NCI-H1417 (cell line): ENCODE measurements at regions not wholly inside any gene's neighbourhood (a gene's known extent, or its start where the extent isn't known, plus 50 kb on each side); places are given as distances from the start of the nearest gene placed in this dataset.

ENCODE experiments used
- DNase-seq, 3 experiments: peaks; one replicate each; lab custom pipeline; 2025; lab: John Stamatoyannopoulos, UW

DNA sequence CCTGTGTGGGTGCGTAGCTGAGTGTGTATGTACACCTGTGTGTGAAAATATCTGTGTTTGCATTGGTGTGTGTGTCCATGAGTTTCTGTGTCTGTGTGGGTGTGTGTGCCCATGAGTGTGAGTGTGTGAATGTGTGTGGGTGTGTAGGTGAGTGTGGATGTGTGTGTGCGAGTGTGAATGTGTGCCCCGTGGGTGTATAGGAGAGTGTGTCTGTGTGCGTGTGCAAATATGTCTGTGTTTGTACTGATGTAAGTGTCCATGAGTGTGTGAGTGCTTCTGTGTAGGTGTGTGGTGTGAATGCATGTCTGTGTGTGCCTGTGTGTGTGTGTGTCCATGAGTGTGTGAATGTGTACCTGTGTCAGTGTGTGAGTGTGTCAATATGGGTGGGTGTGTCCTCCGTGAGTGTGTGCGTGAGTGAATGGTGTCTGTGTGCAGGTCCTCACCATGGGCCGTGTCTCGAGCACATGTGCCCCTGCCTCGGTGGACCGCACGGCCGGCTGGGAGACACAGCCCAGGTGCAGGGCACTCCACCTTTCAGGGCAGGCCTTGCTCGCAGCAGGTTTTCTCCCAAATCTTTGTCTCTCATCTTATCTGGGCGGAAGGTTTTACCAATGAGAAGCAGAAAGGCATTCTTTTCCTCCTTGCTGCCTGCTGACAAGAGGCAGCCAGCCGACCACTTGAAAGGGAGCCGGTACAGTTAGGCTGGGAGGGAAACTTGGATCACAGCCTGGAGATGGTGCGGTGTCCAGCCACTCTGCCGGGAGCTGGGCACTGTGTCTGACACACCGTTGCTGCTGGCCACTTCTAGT lies 107.1 kb upstream of the FAM20C start:
- no peak for DNase-seq

DNA sequence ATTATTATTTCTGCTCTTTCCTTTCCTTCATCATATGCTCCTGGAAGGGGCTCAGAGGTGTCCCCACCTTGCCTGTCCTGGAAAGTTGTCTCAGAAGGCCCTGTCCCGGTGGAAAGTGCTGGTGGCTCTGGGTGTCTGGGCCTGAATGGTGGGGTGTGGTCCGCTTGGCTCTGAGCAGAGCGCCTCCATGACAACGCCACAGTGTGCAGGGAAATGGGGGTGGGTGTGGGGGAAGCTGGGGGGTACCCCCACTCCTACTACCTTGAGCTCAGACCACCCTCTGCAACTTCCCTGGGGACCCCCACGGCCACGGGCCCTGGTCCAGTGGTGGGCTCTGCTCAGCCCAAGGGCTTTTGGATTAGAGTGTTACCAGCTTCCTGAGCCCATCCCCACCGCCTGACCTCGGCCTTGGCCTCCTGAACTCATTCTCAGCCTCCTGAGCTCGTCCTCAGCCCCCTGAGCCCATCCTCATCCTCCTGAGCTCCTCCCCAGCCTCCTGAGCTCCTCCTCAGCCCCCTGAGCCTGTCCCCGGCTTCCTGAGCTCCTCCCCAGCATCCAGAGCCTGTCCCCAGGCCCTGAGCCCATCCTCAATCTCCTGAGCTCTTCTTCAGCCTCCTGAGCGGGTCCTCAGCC lies 106.4 kb upstream of the FAM20C start:
- DNase-seq: no peak

DNA sequence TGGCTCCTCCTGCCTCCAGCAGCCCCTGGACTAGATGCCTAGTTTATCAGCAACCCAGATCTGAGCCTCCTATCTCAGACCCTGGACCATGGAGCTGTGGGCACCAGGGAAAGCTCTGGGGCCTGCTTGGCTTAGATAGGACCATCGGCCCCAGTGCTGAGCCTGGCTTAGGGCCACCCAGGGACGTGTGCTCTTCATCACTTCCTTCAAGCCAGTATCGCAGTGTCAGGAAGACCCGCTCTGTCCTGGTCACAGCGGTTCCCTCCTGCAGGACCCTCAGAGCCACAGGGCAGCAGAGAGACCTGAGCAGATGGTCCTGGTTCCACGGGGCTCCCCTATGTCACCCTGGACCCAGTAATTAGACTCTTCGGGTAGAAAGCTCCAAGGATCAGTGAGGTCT lies 105.7 kb upstream of the FAM20C start:
- DNase-seq: no peak

DNA sequence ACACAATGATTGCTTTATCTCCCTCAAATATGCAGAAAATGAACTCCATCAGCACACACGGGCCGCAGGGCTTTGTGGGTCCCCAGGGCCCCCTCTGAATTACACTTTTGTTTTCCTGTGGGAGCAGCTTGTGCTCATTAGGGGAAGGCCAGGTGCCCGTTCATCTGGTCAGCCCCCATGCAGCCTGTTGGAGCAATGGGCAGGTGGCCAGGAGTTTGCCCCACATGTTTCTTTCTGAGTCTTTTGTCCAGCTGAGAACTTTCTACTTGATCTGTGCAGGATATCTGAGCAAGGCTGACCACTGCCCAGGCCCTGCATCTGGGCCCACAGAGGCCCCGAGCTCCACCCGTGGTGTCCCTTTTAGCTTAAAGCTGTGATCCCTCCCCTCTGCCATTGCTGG lies 105.3 kb upstream of the FAM20C start:
- DNase-seq: no peak

DNA sequence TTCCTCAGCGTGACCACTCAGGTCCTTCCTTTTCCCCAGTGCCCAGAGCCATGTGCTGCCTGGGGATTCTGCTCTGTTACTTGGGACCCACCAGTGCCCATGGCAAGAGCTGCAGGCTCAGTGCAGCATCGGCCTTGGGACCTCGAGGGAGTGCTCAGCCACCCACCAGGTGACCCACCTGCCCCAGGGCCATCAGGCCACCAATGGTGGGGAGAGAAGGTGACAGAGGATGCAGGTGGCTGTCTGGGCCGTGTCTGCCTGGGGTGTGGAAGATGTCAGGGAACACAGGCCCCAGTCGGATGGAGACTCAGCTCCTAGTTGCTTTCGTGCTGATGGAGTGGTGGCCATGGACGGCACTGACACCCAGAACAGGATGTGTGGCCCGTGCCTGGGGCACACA lies 104.7 kb upstream of the FAM20C start:
- no peak for DNase-seq

DNA sequence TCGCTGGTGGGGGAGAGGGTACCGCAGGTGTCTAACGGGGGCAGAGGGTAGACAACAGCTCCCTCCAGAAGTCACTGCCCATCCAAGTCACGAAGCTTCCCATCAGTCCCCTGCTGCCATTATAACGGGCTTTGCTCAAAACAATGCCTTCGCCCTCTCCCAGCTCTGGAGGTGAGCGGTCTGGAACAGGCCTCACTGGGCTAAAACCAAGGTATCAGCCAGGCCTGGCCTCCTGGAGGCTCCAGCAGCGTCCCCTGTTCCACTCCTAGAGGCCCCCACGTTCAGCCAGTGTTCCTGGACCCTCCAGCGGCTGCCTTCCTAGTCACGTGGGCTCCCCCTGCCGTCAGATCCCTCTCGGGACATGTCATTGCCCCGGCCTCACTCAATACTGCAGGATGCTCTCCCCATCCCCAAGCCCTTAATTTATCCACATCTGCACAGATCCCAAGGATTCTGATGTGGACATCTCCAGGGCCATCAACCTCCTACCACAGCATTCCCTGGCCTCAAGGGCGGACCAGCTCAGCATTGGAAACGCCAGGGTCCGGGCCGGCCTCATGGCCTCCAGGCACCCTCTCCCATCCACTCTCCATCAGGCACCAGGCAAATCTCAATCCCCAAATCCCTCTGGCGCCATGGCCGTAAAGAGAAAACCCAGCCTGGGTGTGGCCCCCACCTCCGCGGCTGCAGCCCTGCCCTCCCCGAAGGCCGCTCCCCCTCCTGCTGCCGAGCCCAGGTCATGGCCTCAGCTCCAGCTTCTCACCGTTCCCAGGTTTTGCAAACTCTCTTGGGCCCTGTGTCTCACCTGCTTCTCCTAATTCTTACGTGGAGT lies 104.1 kb upstream of the FAM20C start:
- no peak for DNase-seq

DNA sequence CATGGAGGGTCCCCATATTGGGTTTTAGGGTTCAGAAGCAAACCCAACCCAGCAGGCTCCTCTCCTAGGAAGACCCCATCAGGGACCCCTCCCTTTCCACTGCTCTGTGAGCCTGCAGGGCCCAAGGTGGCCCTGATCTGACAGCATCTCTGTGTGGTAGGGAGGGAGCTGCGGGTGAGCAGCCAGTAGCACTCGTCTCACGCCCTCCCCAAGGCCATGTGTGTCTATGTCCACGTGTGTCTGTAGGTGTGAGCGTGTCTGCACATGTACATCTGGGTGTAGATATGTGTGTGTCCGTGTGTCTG lies 103.5 kb upstream of the FAM20C start:
- DNase-seq: no peak

DNA sequence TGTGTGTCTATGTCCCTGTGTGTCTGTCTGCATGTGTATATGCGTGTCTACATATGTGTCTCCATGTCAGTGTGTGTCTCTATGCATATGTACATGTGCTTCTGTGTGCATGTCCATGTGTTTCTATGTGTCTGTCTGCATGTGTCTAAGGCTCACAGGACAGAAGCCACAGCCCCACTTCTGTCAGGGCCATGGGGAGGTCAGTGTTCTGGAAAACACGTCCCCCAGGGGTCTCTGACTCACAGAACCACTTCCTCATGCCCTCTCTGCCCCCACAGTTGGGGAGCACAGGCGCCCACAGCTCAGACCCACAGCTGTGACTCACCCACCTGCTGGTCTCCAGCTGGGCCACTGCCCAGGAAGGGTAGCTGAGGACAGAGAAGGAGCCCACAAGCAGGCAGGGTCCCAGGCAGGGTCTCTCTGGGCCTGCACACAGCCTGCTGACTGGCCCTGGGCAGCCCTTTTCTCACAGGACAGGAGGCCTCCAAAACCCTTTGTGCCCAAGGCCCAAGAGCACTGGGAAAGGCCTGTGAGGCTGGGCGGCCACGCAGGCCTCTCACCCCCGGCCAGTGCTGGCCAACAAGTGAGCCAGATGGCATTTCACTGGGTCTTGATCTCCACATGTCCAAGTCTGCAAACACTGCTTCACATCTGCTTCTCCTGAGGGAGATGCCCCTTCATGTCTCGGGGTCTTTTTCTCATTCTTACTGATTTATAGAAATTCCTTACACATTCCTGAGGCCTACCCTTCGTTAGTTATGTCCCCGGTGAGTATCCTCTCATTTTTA lies 102.9 kb upstream of the FAM20C start:
- no peak for DNase-seq

DNA sequence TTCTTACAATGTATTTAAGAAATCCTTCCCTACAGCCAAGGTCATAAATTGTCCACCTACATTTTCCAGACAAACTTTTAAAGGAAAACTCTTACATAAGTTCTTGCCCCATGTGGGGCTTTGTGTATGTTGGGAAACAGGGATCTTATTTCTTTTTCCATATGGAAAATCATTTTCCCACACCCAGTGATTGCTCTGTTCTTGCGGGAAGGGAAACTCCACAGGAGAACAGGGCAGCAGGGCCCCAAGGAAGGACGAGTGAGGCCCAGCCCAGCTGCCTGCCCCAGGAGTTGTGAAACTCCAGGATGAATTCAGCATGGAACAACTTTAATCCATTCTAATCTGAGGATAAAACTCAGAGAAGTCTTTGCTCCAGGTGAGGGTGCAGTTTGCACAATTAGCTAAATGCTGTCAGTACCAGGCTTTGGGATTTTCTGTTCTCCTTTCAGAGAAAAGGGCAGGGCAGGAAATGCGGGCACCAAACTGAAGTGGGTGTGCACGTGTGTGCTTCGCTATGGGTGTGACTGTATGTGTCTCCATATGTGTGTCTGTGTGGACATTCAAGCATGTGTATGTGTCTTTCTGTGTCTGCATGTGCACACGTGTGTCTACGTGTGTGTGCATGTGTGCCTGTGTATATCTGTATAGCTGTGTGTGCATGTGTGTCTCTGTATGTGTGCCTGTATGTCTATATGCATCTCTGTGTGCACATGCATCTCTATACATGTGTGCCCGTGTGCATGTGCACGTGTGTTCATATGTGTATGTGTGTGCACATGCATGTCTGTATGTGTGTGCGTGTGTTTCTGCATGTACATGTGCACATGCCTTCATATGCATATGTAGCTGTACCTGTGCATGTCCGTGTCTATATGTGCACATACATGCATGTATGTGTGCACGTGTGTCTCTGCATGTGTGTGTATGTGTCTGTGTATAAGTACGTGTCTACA lies 102.0 kb upstream of the FAM20C start:
- no peak for DNase-seq

DNA sequence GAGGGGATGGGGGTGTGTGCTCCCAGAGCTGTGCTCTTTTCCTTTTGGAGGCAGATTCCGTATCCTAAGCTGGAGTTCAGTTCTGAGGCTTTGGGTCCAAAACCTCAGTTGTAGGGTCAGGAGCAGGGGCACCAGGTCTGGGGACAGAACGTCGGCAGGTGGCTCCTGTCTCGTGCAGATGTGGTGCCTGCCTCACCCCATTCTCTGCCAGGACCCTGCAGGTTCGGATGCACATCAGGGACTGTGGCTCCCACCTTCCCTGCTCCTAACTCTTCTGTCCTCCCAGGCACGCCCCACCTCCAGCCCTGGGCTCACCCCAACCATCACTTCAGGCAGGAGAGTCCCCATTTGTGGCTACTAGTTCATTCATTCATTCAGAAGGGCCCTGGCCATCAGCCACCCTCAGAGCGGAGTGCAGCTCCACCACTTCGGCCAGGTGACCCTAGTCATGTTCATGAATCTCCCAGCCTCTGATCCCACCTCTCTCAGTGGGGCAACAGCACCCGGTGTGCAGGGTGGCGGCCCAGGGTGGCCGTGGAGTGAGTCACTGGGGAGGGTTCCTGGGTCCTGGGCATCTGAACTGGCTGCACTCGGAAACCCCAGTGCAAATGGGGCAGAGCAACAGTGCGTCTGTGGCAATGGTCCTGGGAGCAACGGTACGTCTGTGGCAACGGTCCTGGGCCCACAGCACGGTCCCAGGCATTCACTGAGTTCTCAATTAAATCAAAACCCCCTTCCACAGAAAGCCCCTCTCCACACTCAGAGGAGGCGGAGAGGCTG lies 100.8 kb upstream of the FAM20C start:
- no peak for DNase-seq

DNA sequence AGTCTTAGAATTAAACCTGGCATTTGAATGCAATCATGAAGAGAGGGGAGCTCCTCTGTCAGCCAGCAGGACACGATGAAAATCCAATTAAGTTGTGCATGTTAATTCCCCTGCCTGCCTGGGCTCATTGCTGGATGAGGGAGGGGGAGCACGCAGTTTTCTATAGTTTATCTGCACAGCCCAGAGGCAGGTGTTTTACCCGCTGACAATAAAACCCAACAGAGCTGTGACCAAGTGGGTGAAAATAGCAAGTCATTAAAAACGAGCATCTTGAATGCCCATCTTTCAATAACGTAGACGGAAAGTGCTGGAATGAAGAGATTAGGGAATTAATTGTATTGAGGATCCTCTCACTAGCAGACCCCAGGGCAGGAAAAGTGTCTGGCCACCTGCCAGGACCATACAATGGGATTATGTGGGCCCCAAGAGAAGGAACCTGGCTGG lies 100.1 kb upstream of the FAM20C start:
- peak in 2 of 3 experiments; percentile 38 to 78 for DNase-seq

DNA sequence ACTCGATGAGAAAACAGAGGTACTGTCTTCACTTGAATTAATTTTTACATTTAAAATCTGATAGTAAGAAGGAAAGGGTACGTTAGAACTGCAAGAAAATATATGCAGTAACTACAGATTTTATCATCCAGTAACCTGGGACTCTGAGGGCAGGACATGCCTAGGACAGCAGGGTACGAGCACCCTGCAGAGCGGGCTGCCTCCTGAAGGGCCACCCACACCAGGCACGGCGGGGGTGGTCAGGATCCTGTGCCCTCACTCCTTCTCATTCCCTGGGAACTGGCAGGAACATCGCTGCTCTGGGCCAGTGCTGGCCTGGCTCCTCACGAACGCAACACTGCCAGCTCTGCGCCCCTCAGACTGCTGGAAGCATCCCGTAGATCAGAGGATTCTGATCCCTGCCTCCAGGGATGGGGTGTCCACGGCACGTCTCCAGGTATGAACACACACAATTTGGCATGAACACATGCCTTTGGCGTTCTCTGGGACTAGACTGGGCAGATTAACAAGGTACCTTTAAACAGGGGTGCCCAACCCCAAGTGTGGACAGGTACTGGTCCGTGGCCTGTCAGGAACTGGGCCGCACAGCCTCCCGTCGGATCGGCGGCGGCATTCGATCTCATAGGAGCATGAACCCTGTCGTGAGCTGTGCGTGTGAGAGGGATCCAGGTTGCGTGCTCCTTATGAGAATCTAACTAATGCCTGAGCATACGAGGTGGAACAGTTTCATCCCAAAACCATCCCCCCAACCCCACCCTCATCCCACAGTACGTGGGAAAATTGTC lies 99.3 kb upstream of the FAM20C start:
- no peak for DNase-seq

DNA sequence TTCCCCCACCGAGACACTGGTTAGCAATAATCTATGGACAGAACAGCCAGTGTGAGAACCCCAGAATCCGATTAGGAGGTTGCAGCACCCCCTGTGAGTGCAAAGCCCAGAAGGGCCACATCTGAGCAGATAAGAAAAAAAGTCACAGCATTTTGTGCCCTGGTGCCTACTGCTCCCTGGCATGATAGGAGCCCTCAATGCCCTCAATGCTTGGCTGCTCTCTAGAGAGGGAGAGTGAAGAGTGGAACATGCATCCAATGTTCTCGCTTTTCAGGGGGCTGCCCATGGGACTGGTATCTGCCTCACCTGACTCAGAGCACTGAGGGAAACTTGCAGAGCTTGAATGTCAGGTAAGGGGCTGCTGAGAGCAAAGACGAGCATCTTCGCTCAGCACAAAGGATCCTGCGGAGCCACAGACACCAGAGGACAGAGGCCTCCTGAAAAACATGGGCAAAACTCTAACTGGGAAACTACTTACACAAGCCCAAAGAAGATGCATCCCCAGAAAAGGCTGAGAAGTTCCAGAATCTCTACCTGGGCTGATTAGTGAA lies 98.0 kb upstream of the FAM20C start:
- no peak for DNase-seq

DNA sequence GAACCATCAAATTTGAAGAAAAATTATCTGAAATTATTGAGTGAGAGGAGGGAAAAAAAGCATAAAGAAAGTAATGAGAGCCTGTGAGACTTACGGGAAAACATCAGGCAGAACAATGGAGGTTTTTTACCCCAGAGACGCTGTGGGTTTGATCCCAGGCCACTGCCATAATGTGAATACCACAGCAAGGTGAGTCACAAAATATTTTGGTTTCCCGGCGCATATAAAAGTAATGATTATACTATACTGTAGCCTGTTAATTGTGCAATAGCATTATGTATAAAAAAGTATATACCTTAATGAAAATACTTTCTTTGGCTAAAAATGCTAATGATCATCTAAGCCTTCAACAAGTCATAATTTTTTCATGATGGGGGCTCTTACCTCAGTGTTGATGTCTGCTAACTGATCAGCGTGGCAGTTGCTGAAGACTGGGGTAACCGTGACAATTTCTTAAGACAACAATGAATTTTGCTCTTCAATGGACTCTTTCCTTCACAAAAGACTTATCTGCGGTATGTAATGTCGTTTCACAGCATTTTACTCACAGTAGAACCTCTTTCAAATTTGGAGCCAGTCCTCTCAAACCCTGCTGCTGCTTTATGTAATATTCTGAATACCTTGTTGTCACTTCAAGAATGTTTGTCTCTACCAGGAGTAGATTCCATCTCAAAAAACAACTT lies 97.0 kb upstream of the FAM20C start:
- no peak for DNase-seq

DNA sequence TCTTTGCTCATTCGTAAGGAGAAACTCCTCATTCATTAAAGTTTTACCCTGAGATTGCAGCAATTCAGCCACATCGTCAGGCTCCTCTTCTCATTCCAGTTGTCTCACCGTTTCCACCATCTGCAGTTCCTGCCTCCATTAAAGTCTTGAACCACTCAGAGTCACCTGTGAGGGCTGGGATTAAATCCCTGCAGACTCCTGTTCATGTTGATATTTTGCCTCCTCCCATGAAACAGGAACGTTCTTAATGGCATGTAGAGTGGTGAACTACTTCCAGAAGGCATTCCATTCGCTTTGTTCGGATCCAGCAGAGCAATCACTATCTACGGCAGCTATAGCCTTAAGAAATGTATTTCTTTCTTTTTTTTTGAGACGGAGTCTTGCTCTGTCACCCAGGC lies 96.5 kb upstream of the FAM20C start:
- no peak for DNase-seq

DNA sequence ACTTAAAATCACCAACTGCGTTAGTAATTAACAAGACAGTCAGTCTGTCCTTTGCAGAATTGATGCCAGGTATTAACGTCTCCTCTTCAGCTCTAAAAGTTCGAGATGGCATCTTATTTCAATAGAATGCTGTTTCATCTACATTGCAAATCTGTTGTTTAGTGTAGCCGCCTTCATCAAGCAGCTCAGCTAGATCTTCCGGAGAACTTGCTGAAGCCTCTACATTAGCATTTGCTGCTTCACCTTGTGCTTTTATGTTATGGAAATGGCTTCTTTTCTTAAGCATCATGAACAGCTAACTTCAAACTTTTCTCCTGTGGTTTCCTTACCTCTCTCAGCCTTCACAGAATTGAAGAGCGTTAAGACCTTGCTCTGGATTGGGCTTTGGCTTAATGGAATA lies 95.5 kb upstream of the FAM20C start:
- no peak for DNase-seq

DNA sequence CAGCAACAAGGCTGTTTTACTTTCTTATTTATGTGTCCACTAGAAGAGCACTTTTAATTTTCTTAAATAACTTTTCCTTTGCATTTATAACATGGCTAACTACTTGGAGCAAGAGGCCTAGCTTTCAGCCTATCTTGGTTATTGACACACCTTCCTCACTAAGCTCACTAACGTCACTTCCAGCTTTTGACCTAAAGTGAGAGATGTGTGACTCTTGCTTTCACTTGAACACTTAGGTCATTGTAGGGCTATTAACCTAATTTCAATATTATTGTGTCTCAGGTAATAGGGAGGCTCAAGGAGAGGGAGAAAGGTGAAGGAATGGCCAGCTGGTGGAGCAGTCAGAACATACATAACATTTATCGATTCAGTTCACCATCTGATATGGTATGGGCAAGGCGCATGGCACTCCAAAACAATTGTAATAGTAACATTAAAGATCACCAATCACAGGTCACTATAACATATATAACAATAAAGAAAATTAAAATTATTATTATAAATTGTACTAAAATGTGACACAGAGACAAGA lies 95.0 kb upstream of the FAM20C start:
- no peak for DNase-seq
